GM19025 (cell line): ENCODE measurements at regions not wholly inside any gene's neighbourhood (a gene's known extent, or its start where the extent isn't known, plus 50 kb on each side); places are given as distances from the start of the nearest gene placed in this dataset.
"Not testable (repeated sequence)": the region's sequence is repeated elsewhere in the genome, so short reads cannot be mapped to it uniquely, and the experiment has no call there.

ENCODE experiments used
- ATAC-seq: cut with Tn5 transposase; IDR thresholded peaks from one replicate; pipeline ENCODE4 v1.9.1; 2021; ENCODE audit warnings: mild to moderate bottlenecking, low read depth, moderate library complexity; ENCODE audit not compliant: unreplicated experiment

- ATAC-seq, result no peak
These were observed 300.9 kb upstream of the STXBP6 start for GRCh38 chr14:25350802-25351201.

GRCh38 chr14:25350021-25350420, 300.1 kb upstream of the STXBP6 start:
- ATAC-seq, result no peak

GRCh38 chr14:25349269-25349668, 299.3 kb upstream of the STXBP6 start:
- no peak for ATAC-seq

- ATAC-seq, result no peak
These were observed 290.9 kb upstream of the STXBP6 start for GRCh38 chr14:25340882-25341281.

- no peak for ATAC-seq
These were observed 272.8 kb upstream of the STXBP6 start for GRCh38 chr14:25322784-25323183.

- ATAC-seq, result not testable (repeated sequence)
These were observed 266.1 kb upstream of the STXBP6 start for GRCh38 chr14:25316007-25316406.

GRCh38 chr14:25308244-25308643, 258.3 kb upstream of the STXBP6 start:
- no peak for ATAC-seq

- ATAC-seq, result no peak
These were observed 254.0 kb upstream of the STXBP6 start for GRCh38 chr14:25303934-25304333.

- ATAC-seq, result no peak
These were observed 248.3 kb upstream of the STXBP6 start for GRCh38 chr14:25298238-25298637.

GRCh38 chr14:25290154-25290553, 240.2 kb upstream of the STXBP6 start:
- not testable (repeated sequence) for ATAC-seq

GRCh38 chr14:25274529-25274928, 224.6 kb upstream of the STXBP6 start:
- ATAC-seq, result no peak

GRCh38 chr14:25267186-25267585, 217.2 kb upstream of the STXBP6 start:
- no peak for ATAC-seq

- no peak for ATAC-seq
These were observed 209.5 kb upstream of the STXBP6 start for GRCh38 chr14:25259470-25259869.

- ATAC-seq, result no peak
These were observed 202.8 kb upstream of the STXBP6 start for GRCh38 chr14:25252793-25253192.

GRCh38 chr14:25250516-25250915, 200.6 kb upstream of the STXBP6 start:
- ATAC-seq, result no peak

- no peak for ATAC-seq
These were observed 197.7 kb upstream of the STXBP6 start for GRCh38 chr14:25247609-25248008.

GRCh38 chr14:25246751-25247150, 196.8 kb upstream of the STXBP6 start:
- ATAC-seq, result no peak

- ATAC-seq, result no peak
These were observed 189.2 kb upstream of the STXBP6 start for GRCh38 chr14:25239170-25239569.

GRCh38 chr14:25237845-25238244, 187.9 kb upstream of the STXBP6 start:
- ATAC-seq, result no peak

GRCh38 chr14:25233613-25234012, 183.7 kb upstream of the STXBP6 start:
- ATAC-seq, result no peak

GRCh38 chr14:25231004-25231403, 181.1 kb upstream of the STXBP6 start:
- ATAC-seq, result no peak

- no peak for ATAC-seq
These were observed 176.3 kb upstream of the STXBP6 start for GRCh38 chr14:25226214-25226613.

GRCh38 chr14:25222256-25222655, 172.3 kb upstream of the STXBP6 start:
- no peak for ATAC-seq
